Islet precursor cell (in vitro differentiated cells): ENCODE measurements at regions not wholly inside any gene's neighbourhood (a gene's known extent, or its start where the extent isn't known, plus 50 kb on each side); places are given as distances from the start of the nearest gene placed in this dataset.

Experiments
- DNase-seq: peaks from one replicate; pipeline ENCODE4 v3.0.0-alpha.2; 2018

GRCh38 chr10:118102121-118102520 is 55.4 kb upstream of the RAB11FIP2 start:
- no peak for DNase-seq

GRCh38 chr10:118101501-118101900 is 54.8 kb upstream of the RAB11FIP2 start:
- no peak for DNase-seq
